ENCODE measurements at regions not wholly inside any gene's neighbourhood (a gene's known extent, or its start where the extent isn't known, plus 50 kb on each side); places are given as distances from the start of the nearest gene placed in this dataset.

DNA sequence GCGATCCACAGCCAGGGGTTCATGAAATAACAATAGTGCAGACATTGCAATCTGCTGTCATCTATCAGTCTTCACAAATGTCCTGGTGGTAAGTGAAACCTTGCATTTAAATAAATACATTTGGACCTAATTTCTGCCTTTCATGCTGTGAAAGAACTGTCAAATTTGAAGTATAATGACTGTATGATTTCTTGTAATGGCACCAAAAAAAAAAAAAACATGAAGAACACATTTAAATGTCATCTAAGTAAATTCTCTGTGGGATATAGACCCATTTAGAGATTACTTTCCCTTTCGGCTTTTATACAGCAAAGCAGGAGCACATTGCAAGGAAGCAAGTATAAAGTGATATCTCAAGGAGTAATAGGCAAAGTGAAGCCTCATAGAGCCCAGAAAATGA lies 431.5 kb upstream of the SGCD start:
- no peak for TF ChIP-seq EZH2 (IDR thresholded peaks at IDR 0.05; ENCODE audit: borderline replicate concordance, low read length)
- TF ChIP-seq, protein P1, sequence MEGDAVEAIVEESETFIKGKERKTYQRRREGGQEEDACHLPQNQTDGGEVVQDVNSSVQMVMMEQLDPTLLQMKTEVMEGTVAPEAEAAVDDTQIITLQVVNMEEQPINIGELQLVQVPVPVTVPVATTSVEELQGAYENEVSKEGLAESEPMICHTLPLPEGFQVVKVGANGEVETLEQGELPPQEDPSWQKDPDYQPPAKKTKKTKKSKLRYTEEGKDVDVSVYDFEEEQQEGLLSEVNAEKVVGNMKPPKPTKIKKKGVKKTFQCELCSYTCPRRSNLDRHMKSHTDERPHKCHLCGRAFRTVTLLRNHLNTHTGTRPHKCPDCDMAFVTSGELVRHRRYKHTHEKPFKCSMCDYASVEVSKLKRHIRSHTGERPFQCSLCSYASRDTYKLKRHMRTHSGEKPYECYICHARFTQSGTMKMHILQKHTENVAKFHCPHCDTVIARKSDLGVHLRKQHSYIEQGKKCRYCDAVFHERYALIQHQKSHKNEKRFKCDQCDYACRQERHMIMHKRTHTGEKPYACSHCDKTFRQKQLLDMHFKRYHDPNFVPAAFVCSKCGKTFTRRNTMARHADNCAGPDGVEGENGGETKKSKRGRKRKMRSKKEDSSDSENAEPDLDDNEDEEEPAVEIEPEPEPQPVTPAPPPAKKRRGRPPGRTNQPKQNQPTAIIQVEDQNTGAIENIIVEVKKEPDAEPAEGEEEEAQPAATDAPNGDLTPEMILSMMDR (conservative IDR thresholded peaks at IDR 0.05 in 1 of 2, IDR thresholded peaks at IDR 0.05 in 1 of 2; ENCODE audit: extremely low read depth in 1 of 2, insufficient read depth in 1 of 2, low read depth in 1 of 2, low read length in 2 of 2), result no peak
